Activated B cell treated with CpG ODN at 0.5 μM for 24 hours (primary cell): ENCODE measurements at regions not wholly inside any gene's neighbourhood (a gene's known extent, or its start where the extent isn't known, plus 50 kb on each side); places are given as distances from the start of the nearest gene placed in this dataset.
"Not testable (repeated sequence)": the region's sequence is repeated elsewhere in the genome, so short reads cannot be mapped to it uniquely, and the experiment has no call there.

Source experiments
- ATAC-seq: fragments of 200-7000 bp; cut with Tn5 transposase; one replicate; pipeline ENCODE4 v1.10.0; 2021; ENCODE audit warnings: low read depth, mild to moderate bottlenecking, moderate library complexity
- CTCF ChIA-PET: fragments of 350-600 bp; sonication (Branson Sonifier 250); formaldehyde crosslinking; loops from one replicate; lab custom pipeline; 2021; ENCODE audit warnings: antibody characterized with exemption; lab: Charles Lee
- POLR2A ChIA-PET: fragments of 350-600 bp; sonication (Branson Sonifier 250); formaldehyde crosslinking; loops from one replicate; lab custom pipeline; 2021; ENCODE audit warnings: antibody characterized with exemption; lab: Charles Lee
- DNase-seq: peaks from one replicate; pipeline ENCODE4 v3.0.0; 2022
- H3K27ac Mint-ChIP-seq: one replicate; pipeline ENCODE4 v1.8.0; 2020; ENCODE audit warnings: mixed read lengths
- H3K27me3 Mint-ChIP-seq: one replicate; pipeline ENCODE4 v1.8.0; 2021; ENCODE audit warnings: mixed read lengths
- H3K36me3 Mint-ChIP-seq: one replicate; pipeline ENCODE4 v1.8.0; 2021; ENCODE audit warnings: low read depth, mixed read lengths
- H3K4me1 Mint-ChIP-seq: one replicate; pipeline ENCODE4 v1.8.0; 2021; ENCODE audit warnings: mixed read lengths
- H3K4me3 Mint-ChIP-seq: one replicate; pipeline ENCODE4 v1.8.0; 2020; ENCODE audit warnings: mild to moderate bottlenecking, mixed read lengths
- H3K9me3 Mint-ChIP-seq: one replicate; pipeline ENCODE4 v1.8.0; 2020; ENCODE audit warnings: mixed read lengths
- CTCF ChIP-seq: fragments of 200-600 bp; IDR thresholded peaks from one replicate; pipeline ENCODE4 v1.8.0; 2022; ENCODE audit warnings: antibody characterized with exemption, mild to moderate bottlenecking
- intact Hi-C: fragments of 100-400 bp; cut with micrococcal nuclease; formaldehyde crosslinking; loops from one replicate; pipeline ENCODE4 v1.15.1; 2024

- Mint-ChIP-seq H3K9me3 (no peaks in the 10 kb centered on the region), H3K27me3 (no peaks in the 10 kb centered on the region), H3K4me3 (no peak overlapping the region), H3K4me1 (no peaks in the 10 kb centered on the region), H3K27ac (no peak overlapping the region), H3K36me3 (no peaks in the 10 kb centered on the region)
- intact Hi-C loops: no loop called here
- no peak for TF ChIP-seq CTCF
- DNase-seq (no peak), ATAC-seq (no peak)
- ChIA-PET CTCF (no interaction called here), POLR2A (no interaction called here)
Observed at GRCh38 chr4:171517883-171518282, 295.3 kb upstream of the GALNTL6 start.

GRCh38 chr4:171516694-171517093 lies 296.5 kb upstream of the GALNTL6 start:
- CTCF ChIA-PET: no interaction called here
- Mint-ChIP-seq H3K36me3 (no peaks in the 10 kb centered on the region), H3K4me3 (no peak overlapping the region), H3K9me3 (peaks cover 3% of the 10 kb centered on the region), H3K27me3 (no peaks in the 10 kb centered on the region), H3K27ac (no peak overlapping the region), H3K4me1 (no peaks in the 10 kb centered on the region)
- POLR2A ChIA-PET: no interaction called here
- DNase-seq (no peak), ATAC-seq (no peak)
- no peak for TF ChIP-seq CTCF
- intact Hi-C loops: no loop called here

- Mint-ChIP-seq H3K27me3 (no peaks in the 10 kb centered on the region), H3K27ac (no peak overlapping the region), H3K36me3 (no peaks in the 10 kb centered on the region), H3K4me1 (no peaks in the 10 kb centered on the region), H3K4me3 (no peak overlapping the region), H3K9me3 (no peaks in the 10 kb centered on the region)
- ATAC-seq (no peak), DNase-seq (no peak)
- intact Hi-C loops: no loop called here
- TF ChIP-seq CTCF: no peak
- POLR2A ChIA-PET: no interaction called here
- CTCF ChIA-PET: no interaction called here
Observed at GRCh38 chr4:171484681-171485080, 328.5 kb upstream of the GALNTL6 start.

GRCh38 chr4:171478181-171478580 lies 335.0 kb upstream of the GALNTL6 start:
- Mint-ChIP-seq H3K27me3 (no peaks in the 10 kb centered on the region), H3K4me1 (no peaks in the 10 kb centered on the region), H3K27ac (no peak overlapping the region), H3K4me3 (no peak overlapping the region), H3K36me3 (no peaks in the 10 kb centered on the region), H3K9me3 (no peaks in the 10 kb centered on the region)
- no peak for TF ChIP-seq CTCF
- no peak for ATAC-seq
- CTCF ChIA-PET: no interaction called here
- POLR2A ChIA-PET: no interaction called here
- intact Hi-C loops: no loop called here
- no peak for DNase-seq

- H3K27ac Mint-ChIP-seq, H3K36me3 Mint-ChIP-seq, H3K4me3 Mint-ChIP-seq, DNase-seq, intact Hi-C loops, CTCF ChIA-PET, ATAC-seq, H3K4me1 Mint-ChIP-seq, H3K9me3 Mint-ChIP-seq, POLR2A ChIA-PET, H3K27me3 Mint-ChIP-seq: not testable (repeated sequence)
Observed at GRCh38 chr4:171475111-171475510, 338.1 kb upstream of the GALNTL6 start.

GRCh38 chr4:171473155-171473554 lies 340.0 kb upstream of the GALNTL6 start:
- no peak for ATAC-seq
- intact Hi-C loops: no loop called here
- POLR2A ChIA-PET: no interaction called here
- no peaks in the 10 kb centered on the region for H3K27me3 Mint-ChIP-seq
- no peaks in the 10 kb centered on the region for H3K36me3 Mint-ChIP-seq
- no peaks in the 10 kb centered on the region for H3K4me1 Mint-ChIP-seq
- TF ChIP-seq CTCF: no peak
- no peaks in the 10 kb centered on the region for H3K9me3 Mint-ChIP-seq
- CTCF ChIA-PET: no interaction called here
- H3K4me3 Mint-ChIP-seq: no peak overlapping the region
- H3K27ac Mint-ChIP-seq: no peak overlapping the region
- no peak for DNase-seq
